Naive thymus-derived CD4-positive, alpha-beta T cell (primary cell): ENCODE measurements at regions not wholly inside any gene's neighbourhood (a gene's known extent, or its start where the extent isn't known, plus 50 kb on each side); places are given as distances from the start of the nearest gene placed in this dataset.
"Not testable (repeated sequence)": the region's sequence is repeated elsewhere in the genome, so short reads cannot be mapped to it uniquely, and the experiment has no call there.

Source experiments
- ATAC-seq: fragments of 150-1000 bp; cut with Tn5 transposase; 2 replicates; pipeline ENCODE4 v1.10.0; 2021; ENCODE audit warnings: mild to moderate bottlenecking, moderate library complexity
- CTCF ChIA-PET: fragments of 350-600 bp; sonication (Branson Sonifier 250); formaldehyde crosslinking; loops from one replicate; lab custom pipeline; 2021; ENCODE audit warnings: antibody characterized with exemption; lab: Charles Lee
- POLR2A ChIA-PET: fragments of 350-600 bp; sonication (Branson Sonifier 250); formaldehyde crosslinking; loops from one replicate; lab custom pipeline; 2021; ENCODE audit warnings: antibody characterized with exemption, inconsistent platforms; lab: Charles Lee
- DNase-seq, 9 donors: peaks; one replicate each; pipeline versions ENCODE4 v3.0.0 to v3.0.0-alpha.2; 2020 to 2022; ENCODE audit warnings: mixed read lengths in 1 of 9
- H3K27ac ChIP-seq: one replicate; pipeline ENCODE4 v1.7.0; 2013; ENCODE audit warnings: mild to moderate bottlenecking, low read depth, low read length, moderate library complexity
- H3K27me3 ChIP-seq, 2 donors: one replicate each; pipeline ENCODE4 v1.7.0; 2013; ENCODE audit warnings: low read length in 2 of 2, mild to moderate bottlenecking in 2 of 2, moderate library complexity in 2 of 2; ENCODE audit not compliant: control insufficient read depth in 2 of 2, insufficient read depth in 2 of 2
- H3K36me3 ChIP-seq, 3 experiments: 1 replicate in 2 of 3; 2 replicates in 1 of 3; pipeline ENCODE4 v1.7.0; 2013; ENCODE audit warnings: low read length in 3 of 3, mild to moderate bottlenecking in 3 of 3, moderate library complexity in 1 of 3; ENCODE audit not compliant: insufficient read depth in 3 of 3, control insufficient read depth in 2 of 3
- H3K4me1 ChIP-seq, 2 donors: one replicate each; pipeline ENCODE4 v1.7.0; 2013; ENCODE audit warnings: low read length in 2 of 2, mild to moderate bottlenecking in 2 of 2, moderate library complexity in 1 of 2; ENCODE audit not compliant: control insufficient read depth in 2 of 2, insufficient read depth in 2 of 2
- H3K4me3 ChIP-seq: 2 replicates; pipeline ENCODE4 v1.7.0; 2013; ENCODE audit warnings: mild to moderate bottlenecking, low read length
- H3K9me3 ChIP-seq, 3 experiments: 1 replicate in 2 of 3; 2 replicates in 1 of 3; pipeline ENCODE4 v1.7.0; 2013; ENCODE audit warnings: low read length in 3 of 3; ENCODE audit not compliant: control insufficient read depth in 2 of 3
- H3K27ac Mint-ChIP-seq, 9 donors: one replicate each; pipeline ENCODE4 v1.8.0; 2020 to 2022; ENCODE audit warnings: mixed read lengths in 9 of 9, mild to moderate bottlenecking in 8 of 9, moderate library complexity in 5 of 9, inconsistent platforms in 2 of 9
- H3K27me3 Mint-ChIP-seq, 5 donors: one replicate each; pipeline ENCODE4 v1.8.0; 2021 to 2022; ENCODE audit warnings: mixed read lengths in 5 of 5, mild to moderate bottlenecking in 1 of 5
- H3K36me3 Mint-ChIP-seq, 5 donors: one replicate each; pipeline ENCODE4 v1.8.0; 2020 to 2022; ENCODE audit warnings: mixed read lengths in 5 of 5, mild to moderate bottlenecking in 3 of 5, inconsistent platforms in 1 of 5
- H3K4me1 Mint-ChIP-seq, 7 donors: one replicate each; pipeline ENCODE4 v1.8.0; 2020 to 2022; ENCODE audit warnings: mixed read lengths in 7 of 7, mild to moderate bottlenecking in 3 of 7, inconsistent platforms in 1 of 7
- H3K4me3 Mint-ChIP-seq, 10 donors: one replicate each; pipeline ENCODE4 v1.8.0; 2020 to 2022; ENCODE audit warnings: mild to moderate bottlenecking in 10 of 10, mixed read lengths in 10 of 10, moderate library complexity in 6 of 10, inconsistent platforms in 2 of 10
- H3K9me3 Mint-ChIP-seq, 11 donors: one replicate each; pipeline ENCODE4 v1.8.0; 2020 to 2022; ENCODE audit warnings: mixed read lengths in 11 of 11, mild to moderate bottlenecking in 4 of 11, inconsistent platforms in 1 of 11, moderate library complexity in 1 of 11
- intact Hi-C, 2 donors: fragments of 100-400 bp; cut with micrococcal nuclease; formaldehyde crosslinking; loops; one replicate each; pipeline ENCODE4 v1.15.1; 2023

DNA sequence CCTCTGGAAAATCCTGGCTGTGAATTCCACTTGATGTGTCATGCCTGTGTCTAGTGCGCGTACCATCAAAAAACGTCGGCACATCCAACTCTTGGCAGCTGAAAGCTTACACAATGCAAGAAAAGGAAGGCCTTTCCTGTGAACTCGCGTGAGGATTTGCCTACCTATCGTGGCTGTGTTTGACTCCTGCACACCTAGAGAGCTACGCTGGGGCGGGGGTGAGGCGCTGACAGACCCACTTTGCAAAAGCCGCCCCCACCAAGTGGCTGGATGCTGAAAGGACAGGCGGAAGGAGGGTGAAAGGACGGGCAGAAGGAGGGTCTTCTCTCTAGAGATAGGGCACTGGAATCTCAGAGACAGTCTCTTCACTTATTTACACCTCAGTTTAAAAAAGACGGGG lies 270.1 kb downstream of the EIPR1 start:
- CTCF ChIA-PET, result no interaction called here
- Histone ChIP-seq H3K9me3 (no peaks in the 10 kb centered on the region), H3K27ac (no peak overlapping the region), H3K4me1 (no peaks in the 10 kb centered on the region), H3K27me3 (no peaks in the 10 kb centered on the region), H3K4me3 (no peak overlapping the region), H3K36me3 (no peaks in the 10 kb centered on the region)
- Mint-ChIP-seq H3K4me3 (no peak overlapping the region), H3K36me3 (no peaks in the 10 kb centered on the region), H3K9me3 (peaks cover 0 to 11% (median 0%) of the 10 kb centered on the region in 11 donors), H3K27me3 (peaks cover 0 to 16% (median 7%) of the 10 kb centered on the region in 5 donors), H3K27ac (no peak overlapping the region), H3K4me1 (no peaks in the 10 kb centered on the region)
- DNase-seq, result no peak
- ATAC-seq, result no peak
- POLR2A ChIA-PET, result no interaction called here
- intact Hi-C loops, result no loop called here

DNA sequence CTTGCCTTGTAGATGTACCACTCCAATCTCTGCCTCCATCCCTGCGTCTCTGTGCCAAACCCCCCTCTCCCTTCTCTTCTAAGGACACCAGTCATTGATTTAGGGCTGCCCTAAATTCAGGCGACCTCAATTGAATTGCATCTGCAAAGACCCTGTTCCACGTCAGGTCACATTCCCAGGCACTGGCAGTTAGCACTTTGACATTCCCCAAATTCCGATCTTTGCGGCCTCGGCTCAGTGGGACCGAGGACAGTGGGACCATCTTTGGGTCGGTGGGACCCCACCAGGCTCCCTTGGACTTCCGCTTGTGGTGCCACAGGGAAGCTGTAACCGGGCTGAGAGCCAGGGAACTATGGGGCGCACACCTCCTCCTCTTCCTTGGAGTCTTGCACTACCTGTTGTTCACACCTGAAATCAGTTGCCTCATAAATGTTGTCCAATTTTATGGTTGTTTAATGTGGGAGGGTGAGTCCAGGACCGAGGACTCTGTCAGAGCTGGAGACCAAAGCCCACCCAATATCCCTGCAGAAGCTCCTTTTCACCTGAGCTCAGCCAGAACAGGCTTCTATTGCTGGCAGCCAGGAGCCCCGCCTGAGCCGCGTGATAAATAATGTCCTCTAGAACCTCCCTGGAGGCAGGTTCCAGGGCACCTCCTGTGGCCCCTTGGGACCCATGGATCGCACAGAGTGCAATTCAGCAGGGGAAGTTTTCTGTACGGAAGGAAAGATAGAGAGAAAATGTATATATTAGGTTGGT lies 271.6 kb downstream of the EIPR1 start:
- no peaks in the 10 kb centered on the region for H3K36me3 ChIP-seq
- no peaks in the 10 kb centered on the region for H3K4me1 Mint-ChIP-seq
- CTCF ChIA-PET, result no interaction called here
- intact Hi-C loops, result no loop called here
- H3K27ac ChIP-seq, result no peak overlapping the region
- H3K4me3 ChIP-seq, result no peak overlapping the region
- POLR2A ChIA-PET, result no interaction called here
- DNase-seq (no peak), ATAC-seq (no peak)
- no peak overlapping the region for H3K4me3 Mint-ChIP-seq
- H3K9me3 Mint-ChIP-seq, result peaks cover 0 to 11% (median 0%) of the 10 kb centered on the region in 11 donors
- H3K4me1 ChIP-seq, result no peaks in the 10 kb centered on the region
- H3K27me3 Mint-ChIP-seq, result peaks cover 0 to 23% (median 9%) of the 10 kb centered on the region in 5 donors
- peak overlapping the region in 2 of 9 donors; percentile 8 to 46 for H3K27ac Mint-ChIP-seq
- H3K9me3 ChIP-seq, result no peaks in the 10 kb centered on the region
- H3K36me3 Mint-ChIP-seq, result no peaks in the 10 kb centered on the region
- H3K27me3 ChIP-seq, result no peaks in the 10 kb centered on the region

DNA sequence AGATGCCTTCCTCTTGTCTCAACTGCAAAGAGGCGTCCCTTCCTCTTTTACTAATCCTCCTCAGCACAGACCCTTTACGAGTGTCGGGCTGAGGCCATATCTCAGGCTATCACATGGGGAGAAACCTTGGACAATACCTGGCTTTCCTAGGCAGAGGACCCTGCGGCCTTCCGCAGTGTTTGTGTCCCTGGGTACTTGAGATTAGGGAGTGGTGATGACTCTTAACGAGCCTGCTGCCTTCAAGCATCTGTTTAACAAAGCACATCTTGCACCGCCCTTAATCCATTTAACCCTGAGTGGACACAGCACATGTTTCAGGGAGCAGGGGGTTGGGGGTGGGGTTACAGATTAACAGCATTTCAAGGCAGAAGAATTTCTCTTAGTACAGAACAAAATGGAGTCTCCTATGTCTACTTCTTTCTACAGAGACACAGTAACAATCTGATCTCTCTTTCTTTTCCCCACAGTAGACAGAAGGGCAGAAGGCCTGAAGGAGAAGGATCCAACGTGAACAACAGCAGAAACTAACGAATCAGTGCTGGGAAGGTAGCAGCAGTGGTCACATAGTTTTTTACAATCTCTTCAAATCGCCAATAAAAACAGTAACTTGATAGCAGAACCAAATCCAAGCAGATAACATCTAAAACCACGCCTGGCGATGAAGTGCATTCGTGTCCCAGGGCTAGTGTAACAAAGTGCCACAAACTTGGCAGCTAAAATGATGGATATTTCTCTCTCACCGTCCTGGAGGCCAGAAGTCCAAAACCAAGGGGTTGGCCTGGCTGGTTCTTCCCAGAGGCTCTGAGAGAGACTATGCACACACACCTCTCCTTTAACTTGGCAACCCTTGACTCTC lies 272.4 kb downstream of the EIPR1 start:
- H3K4me1 Mint-ChIP-seq, result not testable (repeated sequence)

DNA sequence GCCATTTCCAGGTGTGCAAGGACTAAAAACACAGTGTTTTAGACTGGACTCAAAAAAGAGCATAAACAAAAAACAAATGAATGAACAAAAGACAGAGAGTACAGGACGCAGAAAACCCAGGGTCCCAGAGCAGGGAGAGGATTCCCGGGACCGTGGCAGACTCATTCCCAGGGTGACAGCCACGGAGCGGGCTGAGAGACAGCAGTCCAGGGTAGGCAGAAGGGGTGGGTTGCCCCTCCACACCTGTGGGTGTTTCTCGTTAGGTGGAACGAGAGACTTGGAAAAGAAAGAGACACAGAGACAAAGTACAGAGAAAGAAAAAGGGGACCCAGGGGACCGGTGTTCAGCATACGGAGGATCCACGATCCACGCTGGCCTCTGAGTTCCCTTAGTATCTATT lies 273.4 kb downstream of the EIPR1 start:
- peaks cover 0 to 14% (median 0%) of the 10 kb centered on the region in 7 donors for H3K4me1 Mint-ChIP-seq
- intact Hi-C loops, result no loop called here
- ChIA-PET CTCF (no interaction called here), POLR2A (no interaction called here)
- DNase-seq (no peak), ATAC-seq (no peak)
- Histone ChIP-seq H3K36me3 (no peaks in the 10 kb centered on the region), H3K4me1 (no peaks in the 10 kb centered on the region), H3K27ac (no peak overlapping the region), H3K9me3 (no peaks in the 10 kb centered on the region), H3K27me3 (no peaks in the 10 kb centered on the region), H3K4me3 (no peak overlapping the region)
- no peak overlapping the region for H3K27ac Mint-ChIP-seq
- H3K4me3 Mint-ChIP-seq, result no peak overlapping the region
- no peaks in the 10 kb centered on the region for H3K9me3 Mint-ChIP-seq
- no peaks in the 10 kb centered on the region for H3K36me3 Mint-ChIP-seq
- H3K27me3 Mint-ChIP-seq, result peaks cover 3 to 27% (median 14%) of the 10 kb centered on the region in 5 donors

More for the DNA sequence above, 272.4 kb downstream of the EIPR1 start:
- H3K4me3 Mint-ChIP-seq, CTCF ChIA-PET, H3K27ac Mint-ChIP-seq, H3K36me3 Mint-ChIP-seq, intact Hi-C loops, H3K36me3 ChIP-seq, H3K4me3 ChIP-seq, H3K4me1 ChIP-seq, H3K27me3 ChIP-seq, DNase-seq, H3K9me3 ChIP-seq, H3K27ac ChIP-seq, ATAC-seq, H3K9me3 Mint-ChIP-seq, POLR2A ChIA-PET: not testable (repeated sequence)
- peaks cover 0 to 23% (median 12%) of the 10 kb centered on the region in 5 donors for H3K27me3 Mint-ChIP-seq

DNA sequence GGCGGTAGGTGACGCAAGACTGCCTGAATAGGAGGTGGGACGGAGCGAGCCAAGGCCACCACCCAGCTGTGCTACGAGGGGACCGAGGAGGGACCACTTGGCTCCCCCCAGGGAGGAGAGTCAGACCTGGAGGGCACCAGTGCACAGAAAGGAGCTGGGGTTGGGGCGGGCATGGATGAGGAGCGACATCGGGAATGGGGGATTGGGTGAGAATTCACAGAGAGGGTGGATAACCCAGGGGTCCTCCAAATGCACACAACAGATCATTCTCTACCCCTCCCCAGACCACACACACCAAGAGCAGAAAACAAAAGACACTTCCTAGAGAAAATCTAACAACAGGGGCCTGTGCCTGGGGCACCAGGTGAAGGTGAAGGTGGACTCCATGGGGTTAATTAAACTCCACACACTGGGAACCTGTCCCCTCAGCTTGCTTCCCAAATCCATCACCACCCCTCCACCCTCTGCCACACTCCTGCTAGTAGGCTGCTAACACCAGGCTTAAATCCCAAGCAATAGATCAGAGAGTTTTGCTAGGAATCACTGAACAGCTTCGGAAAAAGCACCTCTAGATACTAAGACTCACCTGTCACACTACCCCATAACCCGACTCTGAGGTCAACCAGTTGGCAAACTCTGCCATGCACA lies 274.6 kb downstream of the EIPR1 start:
- DNase-seq (no peak), ATAC-seq (no peak)
- Mint-ChIP-seq H3K4me1 (peaks cover 0 to 22% (median 0%) of the 10 kb centered on the region in 7 donors), H3K36me3 (no peaks in the 10 kb centered on the region), H3K27me3 (peaks cover 3 to 27% (median 19%) of the 10 kb centered on the region in 5 donors), H3K4me3 (no peak overlapping the region), H3K9me3 (no peaks in the 10 kb centered on the region), H3K27ac (peak overlapping the region in 1 of 9 donors; percentile 18)
- intact Hi-C loops, result no loop called here
- Histone ChIP-seq H3K27ac (no peak overlapping the region), H3K4me3 (no peak overlapping the region), H3K27me3 (no peaks in the 10 kb centered on the region), H3K9me3 (no peaks in the 10 kb centered on the region), H3K4me1 (no peaks in the 10 kb centered on the region), H3K36me3 (no peaks in the 10 kb centered on the region)
- ChIA-PET CTCF (interaction anchor here (0.8 kb wide), 1 partner anchor 194 kb away, joined by 3 read pairs; no protein-coding TSS in a partner anchor), POLR2A (no interaction called here)

DNA sequence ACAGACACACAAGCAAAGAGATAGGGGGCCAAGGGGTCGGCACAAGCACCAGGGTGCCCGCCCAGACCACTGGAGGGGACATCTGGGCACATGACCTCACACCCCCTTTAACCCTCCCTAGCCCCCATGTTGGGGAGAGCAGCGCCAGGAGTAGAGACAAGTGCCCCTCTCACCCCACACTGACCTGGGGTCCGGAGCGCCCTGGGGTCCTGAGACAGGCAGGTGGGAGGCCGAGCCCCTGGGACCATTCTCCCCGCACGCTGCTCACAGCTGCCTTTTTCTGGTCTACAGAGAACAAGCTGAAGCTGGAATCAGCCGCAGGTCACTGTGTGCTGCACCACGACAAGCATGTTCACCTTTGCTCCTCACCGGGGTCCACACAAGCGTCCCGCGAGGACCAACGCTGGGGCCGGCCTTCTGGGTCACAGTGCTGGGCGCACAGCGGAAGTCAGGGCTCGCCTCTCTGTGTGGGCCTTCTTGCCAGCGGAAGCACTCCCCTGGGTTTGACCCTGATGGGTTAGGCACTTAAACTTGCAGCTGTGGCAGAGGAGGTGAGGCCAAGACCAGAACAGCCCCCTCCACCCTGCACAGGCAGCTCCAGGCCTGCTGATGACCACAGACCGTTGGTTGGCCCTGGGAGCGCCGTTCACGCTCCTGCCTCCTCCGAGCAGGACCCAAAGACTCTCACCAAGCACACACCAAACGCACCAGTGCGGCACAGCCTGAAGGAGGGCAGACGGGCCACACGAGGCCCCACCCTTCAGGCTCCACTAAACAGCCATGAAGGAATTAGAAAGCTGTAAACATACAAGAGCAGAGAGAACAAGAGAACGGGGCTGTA lies 275.3 kb downstream of the EIPR1 start:
- intact Hi-C loops, result no loop called here
- peaks cover 8 to 32% (median 25%) of the 10 kb centered on the region in 5 donors for H3K27me3 Mint-ChIP-seq
- ATAC-seq (no peak), DNase-seq (no peak)
- CTCF ChIA-PET, result no interaction called here
- Histone ChIP-seq H3K36me3 (no peaks in the 10 kb centered on the region), H3K27me3 (no peaks in the 10 kb centered on the region), H3K4me1 (no peaks in the 10 kb centered on the region), H3K27ac (no peak overlapping the region), H3K9me3 (no peaks in the 10 kb centered on the region), H3K4me3 (no peak overlapping the region)
- peaks cover 0 to 25% (median 0%) of the 10 kb centered on the region in 7 donors for H3K4me1 Mint-ChIP-seq
- POLR2A ChIA-PET, result no interaction called here
- H3K4me3 Mint-ChIP-seq, result no peak overlapping the region
- no peaks in the 10 kb centered on the region for H3K36me3 Mint-ChIP-seq
- H3K27ac Mint-ChIP-seq, result no peak overlapping the region
- H3K9me3 Mint-ChIP-seq, result no peaks in the 10 kb centered on the region
